Loucy (cell line): ENCODE measurements at regions not wholly inside any gene's neighbourhood (a gene's known extent, or its start where the extent isn't known, plus 50 kb on each side); places are given as distances from the start of the nearest gene placed in this dataset.

Experiments used
- EZH2phosphoT487 ChIP-seq: fragments of 200-600 bp; IDR thresholded peaks from 2 replicates; pipeline ENCODE4 v1.6.1; 2018; ENCODE audit warnings: antibody characterized with exemption, mild to moderate bottlenecking, moderate library complexity, borderline replicate concordance
- TF ChIP-seq, protein P1 (sequence below): fragments of 200-600 bp; sonication (generic); conservative IDR thresholded peaks from 2 replicates; pipeline ENCODE4 v1.5.1; 2014; ENCODE audit warnings: mild to moderate bottlenecking, antibody characterized with exemption, low read length

DNA sequence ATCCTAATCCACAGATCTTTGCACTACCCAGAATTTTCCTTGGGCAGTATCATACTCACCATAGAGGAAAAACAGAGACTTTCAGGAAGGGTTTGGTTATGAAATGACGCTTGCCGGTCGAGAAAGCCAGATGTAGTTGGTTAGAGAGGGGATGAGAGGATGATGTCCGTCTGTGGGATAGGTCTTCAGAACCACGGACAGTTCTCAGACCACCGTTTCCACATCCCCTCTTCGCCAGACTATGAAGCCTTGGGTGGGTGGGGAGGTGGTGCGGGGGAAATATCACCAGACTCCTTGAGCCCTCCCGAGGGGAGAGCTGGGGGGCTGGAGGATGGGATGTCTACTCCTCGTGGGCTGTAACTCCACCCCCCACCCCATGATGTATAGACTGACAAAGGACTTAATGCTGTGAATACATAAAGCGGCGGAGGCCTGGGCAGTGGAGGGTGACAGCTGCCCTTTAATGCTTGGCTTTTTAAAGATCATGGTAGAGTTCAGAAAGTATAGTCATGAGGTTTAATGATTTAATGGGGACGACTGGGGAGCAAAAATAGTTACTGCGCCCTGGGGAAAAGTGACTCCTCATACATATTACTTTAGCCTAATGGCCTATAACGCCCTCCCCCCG, 96.6 kb downstream of the MRM1 start:
- TF ChIP-seq, protein P1, sequence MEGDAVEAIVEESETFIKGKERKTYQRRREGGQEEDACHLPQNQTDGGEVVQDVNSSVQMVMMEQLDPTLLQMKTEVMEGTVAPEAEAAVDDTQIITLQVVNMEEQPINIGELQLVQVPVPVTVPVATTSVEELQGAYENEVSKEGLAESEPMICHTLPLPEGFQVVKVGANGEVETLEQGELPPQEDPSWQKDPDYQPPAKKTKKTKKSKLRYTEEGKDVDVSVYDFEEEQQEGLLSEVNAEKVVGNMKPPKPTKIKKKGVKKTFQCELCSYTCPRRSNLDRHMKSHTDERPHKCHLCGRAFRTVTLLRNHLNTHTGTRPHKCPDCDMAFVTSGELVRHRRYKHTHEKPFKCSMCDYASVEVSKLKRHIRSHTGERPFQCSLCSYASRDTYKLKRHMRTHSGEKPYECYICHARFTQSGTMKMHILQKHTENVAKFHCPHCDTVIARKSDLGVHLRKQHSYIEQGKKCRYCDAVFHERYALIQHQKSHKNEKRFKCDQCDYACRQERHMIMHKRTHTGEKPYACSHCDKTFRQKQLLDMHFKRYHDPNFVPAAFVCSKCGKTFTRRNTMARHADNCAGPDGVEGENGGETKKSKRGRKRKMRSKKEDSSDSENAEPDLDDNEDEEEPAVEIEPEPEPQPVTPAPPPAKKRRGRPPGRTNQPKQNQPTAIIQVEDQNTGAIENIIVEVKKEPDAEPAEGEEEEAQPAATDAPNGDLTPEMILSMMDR: no peak
- TF ChIP-seq EZH2phosphoT487: no peak
